GM18861 (cell line): ENCODE measurements at regions not wholly inside any gene's neighbourhood (a gene's known extent, or its start where the extent isn't known, plus 50 kb on each side); places are given as distances from the start of the nearest gene placed in this dataset.

Source experiments
- ATAC-seq: cut with Tn5 transposase; IDR thresholded peaks from one replicate; pipeline ENCODE4 v1.9.1; 2021; ENCODE audit not compliant: unreplicated experiment

DNA sequence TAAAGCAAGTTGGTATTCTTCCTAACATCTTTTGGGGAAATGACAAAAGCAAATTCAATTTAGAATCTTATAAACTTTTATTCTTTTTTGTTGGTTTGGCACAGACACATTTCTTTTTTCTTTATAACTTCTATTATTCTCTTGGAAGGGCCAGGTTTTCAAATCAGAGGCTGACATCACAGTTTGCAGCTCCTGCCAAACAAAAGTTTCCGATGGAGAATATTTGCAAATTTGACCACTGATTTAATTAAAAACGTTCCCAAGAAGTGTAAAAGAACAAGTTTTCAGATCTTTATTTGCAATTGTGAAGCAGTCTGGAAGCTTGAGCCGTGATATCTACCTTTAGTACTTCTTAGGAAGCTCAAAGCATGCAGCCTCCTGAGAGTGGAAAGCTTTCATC, 53.8 kb upstream of the CD83 start:
- ATAC-seq = no peak

GRCh38 chr6:14065350-14065749, 52.2 kb upstream of the CD83 start:
- no peak for ATAC-seq

DNA sequence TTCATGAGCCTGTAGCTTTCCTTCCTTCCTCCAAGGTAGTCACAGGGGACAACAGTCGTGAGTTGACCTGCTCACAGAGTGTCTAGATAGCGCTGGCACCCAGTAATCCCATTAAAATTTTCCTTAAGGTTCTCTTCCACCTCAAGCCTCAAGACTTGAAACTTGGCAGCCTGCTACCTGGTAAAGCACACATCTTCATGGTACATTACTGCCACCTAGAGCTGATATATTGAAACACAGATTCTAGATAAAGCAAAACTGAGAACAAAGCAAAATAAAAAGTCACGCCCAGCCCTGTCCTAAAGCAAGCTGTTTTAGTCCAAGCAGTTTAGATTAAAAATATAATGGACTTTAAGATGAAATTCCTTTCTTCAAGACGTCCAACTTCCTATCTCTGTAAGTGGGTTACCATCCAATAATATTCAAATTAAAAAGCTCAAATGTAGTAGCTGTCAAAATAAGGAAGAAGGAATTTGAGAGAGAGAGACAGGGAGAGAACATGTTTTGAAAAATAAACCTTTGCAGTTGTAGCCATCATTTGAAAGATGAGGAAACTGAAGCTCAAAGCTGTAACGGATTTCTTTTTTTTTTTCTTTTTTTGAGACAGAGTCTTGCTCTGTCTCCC, 50.7 kb upstream of the CD83 start:
- peak; percentile 54 for ATAC-seq

DNA sequence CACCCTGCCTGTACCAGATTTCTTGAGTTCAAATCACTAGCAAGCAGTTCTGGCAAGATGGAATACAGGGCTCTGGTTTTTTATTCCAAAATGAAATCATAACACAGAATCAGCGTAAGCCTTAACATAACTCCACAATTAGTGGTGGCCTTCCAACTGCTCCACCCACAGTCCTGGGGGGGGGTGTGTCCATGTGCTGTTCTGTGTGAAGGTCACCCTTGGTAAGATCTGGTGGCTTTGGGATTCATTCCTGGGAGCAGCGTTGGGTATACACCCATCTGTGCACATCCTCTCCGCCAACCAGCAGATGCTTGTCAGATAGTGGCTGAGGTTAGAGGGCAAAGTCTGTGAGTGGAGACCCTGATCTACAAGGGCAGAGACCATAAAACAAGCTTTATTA, 49.9 kb upstream of the CD83 start:
- ATAC-seq = no peak
